ENCODE measurements at regions not wholly inside any gene's neighbourhood (a gene's known extent, or its start where the extent isn't known, plus 50 kb on each side); places are given as distances from the start of the nearest gene placed in this dataset.

GRCh38 chr11:109350091-109350490 lies 71.9 kb upstream of the C11orf87 start:
- ChIA-PET CTCF (no interaction called here), POLR2A (no interaction called here)
- no peak overlapping the region for H3K4me3 ChIP-seq (ENCODE audit: low read depth in 2 of 2, low read length in 1 of 2)
- WGBS (ENCODE audit: low lambda C conversion rate), result 88% methylated on average over 3 of the region's 3 CpGs
- H3K27ac ChIP-seq (ENCODE audit: low read depth in 2 of 2, low read length in 1 of 2), result no peak overlapping the region
- H2AFZ ChIP-seq (ENCODE audit: low read depth), result no peak overlapping the region
- H3K79me2 ChIP-seq (ENCODE audit: insufficient read depth), result no peaks in the 10 kb centered on the region
- H3K4me2 ChIP-seq, result no peak overlapping the region
- H3K9me2 ChIP-seq, result no peaks in the 10 kb centered on the region
- H3F3A ChIP-seq (replicated peaks; ENCODE audit: insufficient read depth), result no peaks in the 10 kb centered on the region
- DNase-seq, result no peak
- no peak overlapping the region for H3K9ac ChIP-seq
- H4K20me1 ChIP-seq (ENCODE audit: insufficient read depth), result no peaks in the 10 kb centered on the region
- no peaks in the 10 kb centered on the region for H3K4me1 ChIP-seq (ENCODE audit: control insufficient read depth in 1 of 2, insufficient read depth in 2 of 2, low read depth in 1 of 2, low read length in 1 of 2)
- no peaks in the 10 kb centered on the region for H3K27me3 ChIP-seq (ENCODE audit: insufficient read depth)
- no peaks in the 10 kb centered on the region for H3K9me3 ChIP-seq
- H3K36me3 ChIP-seq (replicated peaks in 1 of 2; ENCODE audit: control insufficient read depth in 1 of 2, insufficient read depth in 2 of 2, low read length in 1 of 2), result no peaks in the 10 kb centered on the region
- TF ChIP-seq RXRA (IDR thresholded peaks at IDR 0.05; ENCODE audit: borderline replicate concordance, low read depth), result no peak
- no peak for TF ChIP-seq ELF1 (IDR thresholded peaks at IDR 0.05)
- TF ChIP-seq USF2 (IDR thresholded peaks at IDR 0.05; ENCODE audit: borderline replicate concordance, low read depth, low read length), result no peak

GRCh38 chr11:109362059-109362458 lies 59.9 kb upstream of the C11orf87 start:
- no peak overlapping the region for H3K27ac ChIP-seq (ENCODE audit: low read depth in 2 of 2, low read length in 1 of 2)
- no peak overlapping the region for H3K4me3 ChIP-seq (ENCODE audit: low read depth in 2 of 2, low read length in 1 of 2)
- H3K4me2 ChIP-seq, result peak overlapping the region; percentile 35; the same call in 1 of the 2 replicates
- no peaks in the 10 kb centered on the region for H3K36me3 ChIP-seq (replicated peaks in 1 of 2; ENCODE audit: control insufficient read depth in 1 of 2, insufficient read depth in 2 of 2, low read length in 1 of 2)
- H3K9me3 ChIP-seq, result no peaks in the 10 kb centered on the region; the same call in 1 of the 2 replicates
- no peaks in the 10 kb centered on the region for H3K79me2 ChIP-seq (ENCODE audit: insufficient read depth)
- CTCF ChIA-PET, result interaction anchor here (0.6 kb wide), 1 partner anchor 404 kb away, joined by 3 read pairs; no protein-coding TSS in a partner anchor
- peak; percentile 22; the same call in 1 of the 2 replicates for TF ChIP-seq MEF2A (IDR thresholded peaks at IDR 0.05; ENCODE audit: borderline replicate concordance, low read depth)
- TF ChIP-seq, protein P1, sequence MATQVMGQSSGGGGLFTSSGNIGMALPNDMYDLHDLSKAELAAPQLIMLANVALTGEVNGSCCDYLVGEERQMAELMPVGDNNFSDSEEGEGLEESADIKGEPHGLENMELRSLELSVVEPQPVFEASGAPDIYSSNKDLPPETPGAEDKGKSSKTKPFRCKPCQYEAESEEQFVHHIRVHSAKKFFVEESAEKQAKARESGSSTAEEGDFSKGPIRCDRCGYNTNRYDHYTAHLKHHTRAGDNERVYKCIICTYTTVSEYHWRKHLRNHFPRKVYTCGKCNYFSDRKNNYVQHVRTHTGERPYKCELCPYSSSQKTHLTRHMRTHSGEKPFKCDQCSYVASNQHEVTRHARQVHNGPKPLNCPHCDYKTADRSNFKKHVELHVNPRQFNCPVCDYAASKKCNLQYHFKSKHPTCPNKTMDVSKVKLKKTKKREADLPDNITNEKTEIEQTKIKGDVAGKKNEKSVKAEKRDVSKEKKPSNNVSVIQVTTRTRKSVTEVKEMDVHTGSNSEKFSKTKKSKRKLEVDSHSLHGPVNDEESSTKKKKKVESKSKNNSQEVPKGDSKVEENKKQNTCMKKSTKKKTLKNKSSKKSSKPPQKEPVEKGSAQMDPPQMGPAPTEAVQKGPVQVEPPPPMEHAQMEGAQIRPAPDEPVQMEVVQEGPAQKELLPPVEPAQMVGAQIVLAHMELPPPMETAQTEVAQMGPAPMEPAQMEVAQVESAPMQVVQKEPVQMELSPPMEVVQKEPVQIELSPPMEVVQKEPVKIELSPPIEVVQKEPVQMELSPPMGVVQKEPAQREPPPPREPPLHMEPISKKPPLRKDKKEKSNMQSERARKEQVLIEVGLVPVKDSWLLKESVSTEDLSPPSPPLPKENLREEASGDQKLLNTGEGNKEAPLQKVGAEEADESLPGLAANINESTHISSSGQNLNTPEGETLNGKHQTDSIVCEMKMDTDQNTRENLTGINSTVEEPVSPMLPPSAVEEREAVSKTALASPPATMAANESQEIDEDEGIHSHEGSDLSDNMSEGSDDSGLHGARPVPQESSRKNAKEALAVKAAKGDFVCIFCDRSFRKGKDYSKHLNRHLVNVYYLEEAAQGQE (IDR thresholded peaks at IDR 0.05; ENCODE audit: low read depth, low read length), result no peak
- no peak for DNase-seq
- no peaks in the 10 kb centered on the region for H4K20me1 ChIP-seq (ENCODE audit: insufficient read depth)
- no peak overlapping the region for H3K9ac ChIP-seq
- H3K9me2 ChIP-seq, result no peaks in the 10 kb centered on the region
- peaks cover 0 to 5% of the 10 kb centered on the region in 2 experiments; a peak in 1 of 4 replicates for H3K4me1 ChIP-seq (ENCODE audit: control insufficient read depth in 1 of 2, insufficient read depth in 2 of 2, low read depth in 1 of 2, low read length in 1 of 2)
- POLR2A ChIA-PET, result no interaction called here
- no peaks in the 10 kb centered on the region for H3F3A ChIP-seq (replicated peaks; ENCODE audit: insufficient read depth)
- 39% methylated on average over 3 of the region's 3 CpGs for WGBS (ENCODE audit: low lambda C conversion rate)
- no peaks in the 10 kb centered on the region for H3K27me3 ChIP-seq (ENCODE audit: insufficient read depth)
- H2AFZ ChIP-seq (ENCODE audit: low read depth), result no peak overlapping the region; the same call in 1 of the 2 replicates

- CTCF ChIA-PET, result no interaction called here
- no peak overlapping the region for H3K27ac ChIP-seq (ENCODE audit: low read depth in 2 of 2, low read length in 1 of 2)
- H4K20me1 ChIP-seq (ENCODE audit: insufficient read depth), result no peaks in the 10 kb centered on the region
- no peak for TF ChIP-seq MXI1 (IDR thresholded peaks at IDR 0.05; ENCODE audit: low read depth, low read length)
- TF ChIP-seq GATA2 (CRISPR knock-in tag; IDR thresholded peaks at IDR 0.05), result no peak
- no peak for TF ChIP-seq USF2 (IDR thresholded peaks at IDR 0.05; ENCODE audit: borderline replicate concordance, low read depth, low read length)
- H3K4me3 ChIP-seq (ENCODE audit: low read depth in 2 of 2, low read length in 1 of 2), result no peak overlapping the region
- no peaks in the 10 kb centered on the region for H3K79me2 ChIP-seq (ENCODE audit: insufficient read depth)
- no peaks in the 10 kb centered on the region for H3K36me3 ChIP-seq (replicated peaks in 1 of 2; ENCODE audit: control insufficient read depth in 1 of 2, insufficient read depth in 2 of 2, low read length in 1 of 2)
- WGBS (ENCODE audit: low lambda C conversion rate), result 77% methylated on average over 3 of the region's 3 CpGs
- H3K9me3 ChIP-seq, result no peaks in the 10 kb centered on the region; the same call in 1 of the 2 replicates
- no peak for DNase-seq
- no peak overlapping the region for H2AFZ ChIP-seq (ENCODE audit: low read depth)
- no peaks in the 10 kb centered on the region for H3K27me3 ChIP-seq (ENCODE audit: insufficient read depth)
- no peaks in the 10 kb centered on the region for H3K9me2 ChIP-seq
- H3K4me1 ChIP-seq (ENCODE audit: control insufficient read depth in 1 of 2, insufficient read depth in 2 of 2, low read depth in 1 of 2, low read length in 1 of 2), result peaks cover 0 to 5% of the 10 kb centered on the region in 2 experiments; a peak in 1 of 4 replicates
- no peak overlapping the region for H3K4me2 ChIP-seq
- H3K9ac ChIP-seq, result no peak overlapping the region
- no peaks in the 10 kb centered on the region for H3F3A ChIP-seq (replicated peaks; ENCODE audit: insufficient read depth)
- POLR2A ChIA-PET, result no interaction called here
Measured at GRCh38 chr11:109363682-109364081, 58.3 kb upstream of the C11orf87 start.

Data from SK-N-SH (cell line).